DOHH2 (cell line): ENCODE measurements at regions not wholly inside any gene's neighbourhood (a gene's known extent, or its start where the extent isn't known, plus 50 kb on each side); places are given as distances from the start of the nearest gene placed in this dataset.

ENCODE experiments used
- EZH2phosphoT487 ChIP-seq: fragments of 200-600 bp; sonication (generic); IDR thresholded peaks from 2 replicates; pipeline ENCODE4 v1.6.1; 2017; ENCODE audit warnings: borderline replicate concordance, mild to moderate bottlenecking, antibody characterized with exemption, low read length, moderate library complexity, mixed read lengths
- TF ChIP-seq, protein P1 (sequence below): fragments of 200-600 bp; sonication (generic); IDR thresholded peaks from one replicate; pipeline ENCODE4 v1.5.1; 2014; ENCODE audit warnings: antibody characterized with exemption, mild to moderate bottlenecking, low read depth, low read length; ENCODE audit not compliant: poor library complexity, severe bottlenecking

DNA sequence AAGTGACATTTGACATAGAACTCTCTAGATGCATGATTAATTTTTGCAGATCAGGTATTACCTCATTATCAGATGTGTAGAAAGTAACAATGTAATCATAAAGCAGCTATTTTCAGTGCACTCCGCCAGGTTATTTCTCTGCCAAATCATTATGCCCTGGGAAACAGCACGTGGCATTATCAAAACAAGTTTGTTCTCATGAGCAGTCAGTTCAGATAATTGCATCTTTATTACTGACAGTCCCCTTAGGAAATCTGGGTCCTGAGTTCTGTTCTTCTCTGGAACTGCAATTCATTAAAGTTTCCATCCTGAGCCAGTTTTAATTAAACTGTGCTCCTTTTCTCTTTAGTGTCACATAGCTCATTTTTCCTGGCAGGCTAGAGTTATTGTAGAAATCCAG, 94.7 kb upstream of the KRR1 start:
- TF ChIP-seq, protein P1, sequence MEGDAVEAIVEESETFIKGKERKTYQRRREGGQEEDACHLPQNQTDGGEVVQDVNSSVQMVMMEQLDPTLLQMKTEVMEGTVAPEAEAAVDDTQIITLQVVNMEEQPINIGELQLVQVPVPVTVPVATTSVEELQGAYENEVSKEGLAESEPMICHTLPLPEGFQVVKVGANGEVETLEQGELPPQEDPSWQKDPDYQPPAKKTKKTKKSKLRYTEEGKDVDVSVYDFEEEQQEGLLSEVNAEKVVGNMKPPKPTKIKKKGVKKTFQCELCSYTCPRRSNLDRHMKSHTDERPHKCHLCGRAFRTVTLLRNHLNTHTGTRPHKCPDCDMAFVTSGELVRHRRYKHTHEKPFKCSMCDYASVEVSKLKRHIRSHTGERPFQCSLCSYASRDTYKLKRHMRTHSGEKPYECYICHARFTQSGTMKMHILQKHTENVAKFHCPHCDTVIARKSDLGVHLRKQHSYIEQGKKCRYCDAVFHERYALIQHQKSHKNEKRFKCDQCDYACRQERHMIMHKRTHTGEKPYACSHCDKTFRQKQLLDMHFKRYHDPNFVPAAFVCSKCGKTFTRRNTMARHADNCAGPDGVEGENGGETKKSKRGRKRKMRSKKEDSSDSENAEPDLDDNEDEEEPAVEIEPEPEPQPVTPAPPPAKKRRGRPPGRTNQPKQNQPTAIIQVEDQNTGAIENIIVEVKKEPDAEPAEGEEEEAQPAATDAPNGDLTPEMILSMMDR = no peak
- TF ChIP-seq EZH2phosphoT487 = no peak
